Ovary (tissue), 7 donors: ENCODE measurements at regions not wholly inside any gene's neighbourhood (a gene's known extent, or its start where the extent isn't known, plus 50 kb on each side); places are given as distances from the start of the nearest gene placed in this dataset.

Experiments used
- DNase-seq, 5 donors: peaks; one replicate each; pipeline ENCODE4 v3.0.0-alpha.2; 2019 to 2020
- H3K27ac ChIP-seq, 2 donors: fragments of 200-600 bp; one replicate each; pipeline versions ENCODE4 v1.5.1 to v1.8.0; 2019 to 2022
- H3K27me3 ChIP-seq: fragments of 200-600 bp; one replicate; pipeline ENCODE4 v1.8.0; 2022
- H3K36me3 ChIP-seq: fragments of 200-600 bp; sonication (generic); one replicate; pipeline ENCODE4 v1.5.1; 2019
- H3K4me1 ChIP-seq: one replicate; pipeline ENCODE4 v1.8.1; 2013; ENCODE audit warnings: mild to moderate bottlenecking, moderate library complexity; ENCODE audit not compliant: insufficient read depth
- H3K4me3 ChIP-seq: fragments of 200-600 bp; sonication (generic); one replicate; pipeline ENCODE4 v1.5.1; 2017
- H3K9me3 ChIP-seq, 2 donors: fragments of 200-600 bp in 1 of 2; sonication (generic) in 1 of 2; one replicate each; pipeline versions ENCODE4 v1.5.1 to v1.8.1; 2013 to 2019; ENCODE audit warnings: mild to moderate bottlenecking in 1 of 2, moderate library complexity in 1 of 2
- EP300 ChIP-seq: sonication (generic); formaldehyde crosslinking; IDR thresholded peaks from one replicate; pipeline ENCODE4 v1.6.1; 2017; ENCODE audit warnings: antibody characterized with exemption
- POLR2A ChIP-seq: fragments of 450-650 bp; IDR thresholded peaks from one replicate; pipeline ENCODE4 v1.6.1; 2017; ENCODE audit warnings: antibody characterized with exemption, mild to moderate bottlenecking, moderate library complexity
- WGBS, 3 donors: extraction: QIAGEN DNeasy Blood & Tissue Kit in 1 of 3; methylation state at CpG; one replicate each; pipeline versions ENCODE4 v1.1.5 to v1.1.7; 2013 to 2017; 5-methylcytosine and 5-hydroxymethylcytosine counted together
- intact Hi-C, 4 donors: fragments of 100-400 bp; cut with DNase I; formaldehyde crosslinking; loops; one replicate each; pipeline versions ENCODE4 v1.11.0 to v1.15.1; 2022 to 2023
- TF ChIP-seq, protein P1 (sequence below), 3 donors: fragments of 450-650 bp in 2 of 3; fragments of 200-600 bp in 1 of 3; IDR thresholded peaks; one replicate each; pipeline versions ENCODE4 v1.5.1 to v1.8.0; 2016 to 2022; ENCODE audit warnings: antibody characterized with exemption in 3 of 3, mild to moderate bottlenecking in 1 of 3
- donor health status: DM: no; HTN: no; CAD: no; lungs with moderate emphysema.
- donor health status: DM: no; HTN: no; CAD: no.
- donor health status: Bipolar disorder and iron deficiency.
- donor health status: DM: no; HTN: no; CAD: no.
- donor health status: DM: yes; HTN: yes; CAD: no.

DNA sequence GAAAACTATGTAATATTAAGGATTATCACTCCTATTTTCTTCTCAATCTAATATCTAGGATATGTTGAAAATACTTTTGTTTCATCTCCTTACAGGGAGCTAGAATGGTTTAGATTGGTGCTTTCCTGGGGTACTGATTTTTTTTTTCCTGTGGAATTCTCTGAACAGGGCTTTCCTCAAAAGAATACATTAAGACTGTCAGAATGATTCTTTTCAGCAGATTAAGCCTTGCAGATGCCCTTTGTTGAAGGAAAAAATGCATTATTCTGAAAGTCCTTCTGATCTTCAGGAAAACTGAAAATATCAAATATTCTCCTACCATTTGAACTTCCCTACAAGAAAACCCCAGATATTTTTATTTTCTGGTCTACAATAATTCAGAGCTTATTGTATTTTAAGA, 178.9 kb downstream of the SOX4 start:
- H3K9me3 ChIP-seq, result no peaks in the 10 kb centered on the region
- no peak for TF ChIP-seq POLR2A
- TF ChIP-seq, protein P1, sequence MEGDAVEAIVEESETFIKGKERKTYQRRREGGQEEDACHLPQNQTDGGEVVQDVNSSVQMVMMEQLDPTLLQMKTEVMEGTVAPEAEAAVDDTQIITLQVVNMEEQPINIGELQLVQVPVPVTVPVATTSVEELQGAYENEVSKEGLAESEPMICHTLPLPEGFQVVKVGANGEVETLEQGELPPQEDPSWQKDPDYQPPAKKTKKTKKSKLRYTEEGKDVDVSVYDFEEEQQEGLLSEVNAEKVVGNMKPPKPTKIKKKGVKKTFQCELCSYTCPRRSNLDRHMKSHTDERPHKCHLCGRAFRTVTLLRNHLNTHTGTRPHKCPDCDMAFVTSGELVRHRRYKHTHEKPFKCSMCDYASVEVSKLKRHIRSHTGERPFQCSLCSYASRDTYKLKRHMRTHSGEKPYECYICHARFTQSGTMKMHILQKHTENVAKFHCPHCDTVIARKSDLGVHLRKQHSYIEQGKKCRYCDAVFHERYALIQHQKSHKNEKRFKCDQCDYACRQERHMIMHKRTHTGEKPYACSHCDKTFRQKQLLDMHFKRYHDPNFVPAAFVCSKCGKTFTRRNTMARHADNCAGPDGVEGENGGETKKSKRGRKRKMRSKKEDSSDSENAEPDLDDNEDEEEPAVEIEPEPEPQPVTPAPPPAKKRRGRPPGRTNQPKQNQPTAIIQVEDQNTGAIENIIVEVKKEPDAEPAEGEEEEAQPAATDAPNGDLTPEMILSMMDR (IDR thresholded peaks at IDR 0.05), result no peak
- TF ChIP-seq EP300, result no peak
- H3K4me3 ChIP-seq, result no peak overlapping the region
- DNase-seq, result no peak
- peaks cover 5% of the 10 kb centered on the region for H3K4me1 ChIP-seq
- no peak overlapping the region for H3K27ac ChIP-seq
- intact Hi-C loops, result no loop called here
- no peaks in the 10 kb centered on the region for H3K36me3 ChIP-seq
- H3K27me3 ChIP-seq, result no peaks in the 10 kb centered on the region

DNA sequence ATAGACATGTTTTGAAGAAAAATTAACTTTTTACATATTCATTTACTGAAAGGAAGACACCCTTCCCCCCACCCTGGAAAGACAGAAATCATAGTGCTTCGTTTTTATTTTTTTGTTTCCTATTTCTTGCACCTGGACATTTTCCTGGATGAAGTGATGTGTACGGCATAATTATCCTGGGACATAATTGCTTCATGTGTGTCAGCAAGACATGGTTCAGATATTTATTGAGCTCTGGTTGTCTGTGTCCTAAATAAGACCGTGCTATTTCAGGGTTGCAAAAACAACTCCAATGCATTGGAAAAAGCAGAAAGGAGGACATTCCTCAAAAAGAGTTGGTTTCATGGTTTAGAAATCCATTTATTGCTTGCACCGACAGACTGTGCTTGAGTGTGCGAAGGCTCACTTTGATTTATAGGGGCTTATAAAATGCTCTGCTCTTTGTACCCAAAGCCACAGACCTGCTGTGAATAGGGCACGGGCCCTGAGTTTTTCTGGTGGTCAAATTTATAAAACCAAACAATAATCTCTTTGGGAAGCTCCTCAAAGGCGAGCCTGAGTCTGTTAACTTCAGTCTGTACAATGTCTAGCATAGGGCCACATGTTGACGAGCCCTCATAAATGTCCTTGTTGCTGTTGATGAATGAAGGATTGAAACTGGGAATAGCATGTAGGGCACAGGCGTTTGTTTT, 179.5 kb downstream of the SOX4 start:
- no peaks in the 10 kb centered on the region for H3K9me3 ChIP-seq
- no peak for DNase-seq
- TF ChIP-seq POLR2A (no peak), EP300 (no peak)
- TF ChIP-seq, protein P1 (IDR thresholded peaks at IDR 0.05), result no peak
- intact Hi-C loops, result no loop called here
- H3K27me3 ChIP-seq, result no peaks in the 10 kb centered on the region
- H3K4me1 ChIP-seq, result peaks cover 5% of the 10 kb centered on the region
- no peak overlapping the region for H3K27ac ChIP-seq
- WGBS, 3 donors, result 69 to 80% (median 72%) methylated on average over 9 of the region's 9 CpGs
- no peaks in the 10 kb centered on the region for H3K36me3 ChIP-seq
- no peak overlapping the region for H3K4me3 ChIP-seq

DNA sequence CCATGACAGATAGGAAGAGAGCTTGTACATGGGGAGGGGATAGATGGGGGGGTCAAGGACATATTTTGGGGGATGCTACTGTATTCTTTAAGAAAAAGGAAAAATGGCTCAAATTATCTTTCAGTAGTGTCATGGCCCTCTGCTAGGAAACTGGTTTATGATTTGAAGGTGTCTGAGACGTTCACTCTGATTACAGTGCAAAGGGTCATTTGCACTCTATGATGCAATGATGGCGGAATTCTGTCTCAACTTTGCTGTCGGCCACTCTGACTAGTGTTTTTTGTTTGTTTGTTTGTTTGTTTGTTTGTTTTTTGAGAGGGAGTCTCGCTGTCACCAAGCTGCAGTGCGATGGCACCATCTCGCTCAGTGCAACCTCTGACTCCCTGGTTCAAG, 180.0 kb downstream of the SOX4 start:
- Histone ChIP-seq H3K36me3 (no peaks in the 10 kb centered on the region), H3K9me3 (no peaks in the 10 kb centered on the region), H3K27ac (no peak overlapping the region), H3K27me3 (no peaks in the 10 kb centered on the region), H3K4me1 (peaks cover 5% of the 10 kb centered on the region), H3K4me3 (no peak overlapping the region)
- DNase-seq, result no peak
- intact Hi-C loops, result no loop called here
- 95 to 97% (median 95%) methylated on average over 6 of the region's 6 CpGs for WGBS, 3 donors
- TF ChIP-seq POLR2A, result no peak
- no peak for TF ChIP-seq EP300
- TF ChIP-seq, protein P1 (IDR thresholded peaks at IDR 0.05), result no peak

DNA sequence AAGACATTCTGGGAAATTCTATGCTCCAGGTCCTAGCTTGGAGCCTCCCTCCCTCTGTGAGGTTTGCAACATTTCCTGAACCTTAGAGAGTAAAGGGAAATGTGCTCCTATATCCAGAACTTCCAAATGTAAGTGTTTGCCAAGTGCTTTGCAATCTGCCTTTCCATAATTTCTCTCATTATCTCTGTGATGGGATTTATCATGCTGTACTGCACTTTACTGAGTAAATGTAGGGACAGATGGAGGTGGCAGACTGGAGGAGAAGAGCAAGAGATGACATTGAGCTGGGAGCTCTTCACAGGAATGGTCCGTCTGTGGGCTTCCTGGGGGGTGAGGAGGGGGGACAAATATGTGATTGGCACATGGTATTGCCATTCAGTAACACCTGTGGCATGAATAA, 184.3 kb downstream of the SOX4 start:
- H3K27ac ChIP-seq, result no peak overlapping the region
- TF ChIP-seq POLR2A (no peak), EP300 (no peak)
- TF ChIP-seq, protein P1 (IDR thresholded peaks at IDR 0.05), result no peak
- no peaks in the 10 kb centered on the region for H3K36me3 ChIP-seq
- DNase-seq, result no peak
- H3K4me3 ChIP-seq, result no peak overlapping the region
- intact Hi-C loops, result no loop called here
- 93 to 100% (median 98%) methylated on average over 1 of the region's 1 CpG for WGBS, 3 donors
- H3K9me3 ChIP-seq, result no peaks in the 10 kb centered on the region
- peaks cover 1% of the 10 kb centered on the region for H3K4me1 ChIP-seq
- H3K27me3 ChIP-seq, result no peaks in the 10 kb centered on the region
